Psoas muscle (tissue), 7 donors: ENCODE measurements at regions not wholly inside any gene's neighbourhood (a gene's known extent, or its start where the extent isn't known, plus 50 kb on each side); places are given as distances from the start of the nearest gene placed in this dataset.
A peak's percentile ranks its signal among the peaks of the same experiment; 100 is the strongest.

Source experiments
- ATAC-seq, 4 donors: fragments of 200-7000 bp; cut with Tn5 transposase; one replicate each; pipeline ENCODE4 v1.9.1; 2020; ENCODE audit warnings: moderate library complexity in 3 of 4, mild to moderate bottlenecking in 2 of 4
- DNase-seq, 2 donors: peaks; one replicate each; pipeline ENCODE4 v3.0.0-alpha.2; 2020
- H3K27ac ChIP-seq: fragments of 200-600 bp; one replicate; pipeline ENCODE4 v1.8.0; 2022
- H3K27me3 ChIP-seq, 3 donors: fragments of 200-600 bp in 1 of 3; one replicate each; pipeline versions ENCODE4 v1.6.1 to v1.8.0; 2013 to 2022; ENCODE audit warnings: low read length in 2 of 3, mild to moderate bottlenecking in 2 of 3, moderate library complexity in 1 of 3; ENCODE audit not compliant: insufficient read depth in 3 of 3
- H3K36me3 ChIP-seq, 2 donors: fragments of 200-600 bp in 1 of 2; one replicate each; pipeline versions ENCODE4 v1.6.1 to v1.8.0; 2013 to 2022; ENCODE audit warnings: low read depth in 1 of 2, mild to moderate bottlenecking in 1 of 2, moderate library complexity in 1 of 2; ENCODE audit not compliant: insufficient read depth in 1 of 2
- H3K4me1 ChIP-seq: fragments of 200-600 bp; one replicate; pipeline ENCODE4 v1.8.0; 2022
- H3K4me3 ChIP-seq: fragments of 200-600 bp; one replicate; pipeline ENCODE4 v1.8.0; 2022; ENCODE audit warnings: mild to moderate bottlenecking
- H3K9me3 ChIP-seq: fragments of 200-600 bp; one replicate; pipeline ENCODE4 v1.8.0; 2022
- CTCF ChIP-seq: fragments of 200-600 bp; IDR thresholded peaks from one replicate; pipeline ENCODE4 v1.8.0; 2022; ENCODE audit warnings: antibody characterized with exemption
- WGBS, 3 donors: extraction: QIAGEN DNeasy Blood & Tissue Kit; methylation state at CpG; one replicate each; pipeline versions ENCODE4 v1.1.6 to v1.1.7; 2013; 5-methylcytosine and 5-hydroxymethylcytosine counted together
- intact Hi-C, 2 donors: fragments of 100-400 bp; cut with DNase I; formaldehyde crosslinking; loops; one replicate each; pipeline versions ENCODE4 v1.11.0 to v1.14.2; 2022
- donor health status: healthy with polysubstance abuse.
- donor health status: DM: no; HTN: no; CAD: no; lungs with moderate emphysema.
- donor health status: Bipolar disorder and iron deficiency.
- donor health status: healthy.
- donor health status: DM: yes; HTN: yes; CAD: no.
- donor health status: DM: no; HTN: no; CAD: no.
- donor health status: DM: yes; HTN: yes; CAD: no.

- H3K27me3 ChIP-seq: peaks cover 0 to 19% (median 16%) of the 10 kb centered on the region in 3 donors
These were observed 123.3 kb downstream of the PAPOLA start for GRCh38 chr14:96625426-96625985.

GRCh38 chr14:96626121-96626768 is 124.1 kb downstream of the PAPOLA start:
- no peaks in the 10 kb centered on the region for H3K9me3 ChIP-seq
- H3K27me3 ChIP-seq: peaks cover 0 to 19% (median 16%) of the 10 kb centered on the region in 3 donors
- H3K4me3 ChIP-seq: no peak overlapping the region
- DNase-seq (peak in 1 of 2 donors; percentile 17), ATAC-seq (no peak)
- 46 to 53% (median 47%) methylated on average over 16 of the region's 16 CpGs for WGBS, 3 donors
- intact Hi-C loops: no loop called here
- H3K27ac ChIP-seq: no peak overlapping the region
- TF ChIP-seq CTCF: no peak
- no peaks in the 10 kb centered on the region for H3K36me3 ChIP-seq
- H3K4me1 ChIP-seq: no peaks in the 10 kb centered on the region

More at GRCh38 chr14:96625426-96625985, 123.3 kb downstream of the PAPOLA start:
- intact Hi-C loops: no loop called here
- Histone ChIP-seq H3K4me3 (no peak overlapping the region), H3K27ac (no peak overlapping the region), H3K9me3 (no peaks in the 10 kb centered on the region), H3K36me3 (no peaks in the 10 kb centered on the region), H3K4me1 (no peaks in the 10 kb centered on the region)
- no peak for TF ChIP-seq CTCF
- ATAC-seq (no peak), DNase-seq (peak in 1 of 2 donors; percentile 12)
- 63 to 69% (median 68%) methylated on average over 22 of the region's 22 CpGs for WGBS, 3 donors

- peak in 1 of 2 donors; percentile 26 for DNase-seq
These were observed 124.7 kb downstream of the PAPOLA start for GRCh38 chr14:96626916-96627315.

GRCh38 chr14:96627386-96627785 is 125.2 kb downstream of the PAPOLA start:
- Histone ChIP-seq H3K27ac (no peak overlapping the region), H3K27me3 (peaks cover 0 to 19% (median 14%) of the 10 kb centered on the region in 3 donors), H3K4me3 (no peak overlapping the region), H3K36me3 (no peaks in the 10 kb centered on the region), H3K9me3 (no peaks in the 10 kb centered on the region), H3K4me1 (no peaks in the 10 kb centered on the region)
- no peak for TF ChIP-seq CTCF
- 38 to 45% (median 44%) methylated on average over 4 of the region's 4 CpGs for WGBS, 3 donors
- intact Hi-C loops: no loop called here
- ATAC-seq: no peak
- no peak for DNase-seq

More at GRCh38 chr14:96626916-96627315, 124.7 kb downstream of the PAPOLA start:
- H3K4me1 ChIP-seq: no peaks in the 10 kb centered on the region
- TF ChIP-seq CTCF: no peak
- intact Hi-C loops: no loop called here
- ATAC-seq: no peak
- H3K4me3 ChIP-seq: no peak overlapping the region
- WGBS, 3 donors: 45 to 54% (median 48%) methylated on average over 14 of the region's 14 CpGs
- peaks cover 0 to 19% (median 14%) of the 10 kb centered on the region in 3 donors for H3K27me3 ChIP-seq
- no peaks in the 10 kb centered on the region for H3K36me3 ChIP-seq
- no peaks in the 10 kb centered on the region for H3K9me3 ChIP-seq
- no peak overlapping the region for H3K27ac ChIP-seq
